ENCODE measurements at regions not wholly inside any gene's neighbourhood (a gene's known extent, or its start where the extent isn't known, plus 50 kb on each side); places are given as distances from the start of the nearest gene placed in this dataset.

GRCh38 chr2:239544918-239545465 lies 144.2 kb upstream of the HDAC4 start:
- no peaks in the 10 kb centered on the region for H4K20me1 ChIP-seq (replicated peaks; ENCODE audit: control insufficient read depth, extremely low read depth, insufficient read depth, low read length)
- no peak overlapping the region for H3K4me2 ChIP-seq (ENCODE audit: insufficient read depth, low read length)
- dilution Hi-C loops (cut with MboI; ENCODE audit: extremely low pct_ligation_motif_present, low sequenced_read_pairs) = no loop called here
- no peaks in the 10 kb centered on the region for H3K4me1 ChIP-seq (ENCODE audit: control insufficient read depth, extremely low read depth, insufficient read depth, low read length)
- H3K9me3 ChIP-seq (replicated peaks; ENCODE audit: control insufficient read depth, insufficient read depth, low read length) = peaks cover 2% of the 10 kb centered on the region
- H3K4me3 ChIP-seq (replicated peaks in 1 of 3; ENCODE audit: insufficient read depth in 1 of 3, low read depth in 1 of 3, low read length in 3 of 3) = no peak overlapping the region
- no peak for TF ChIP-seq JUN (IDR thresholded peaks at IDR 0.05; ENCODE audit: borderline replicate concordance, insufficient read depth, insufficient read length, low read depth)
- no peak overlapping the region for H2AFZ ChIP-seq (ENCODE audit: low read depth, low read length)
- intact Hi-C loops (cut with micrococcal nuclease) = no loop called here
- ChIA-PET CTCF (no interaction called here), POLR2A (no interaction called here)
- H3K36me3 ChIP-seq (ENCODE audit: control insufficient read depth in 2 of 2, extremely low read depth in 1 of 2, insufficient read depth in 2 of 2, low read length in 2 of 2) = no peaks in the 10 kb centered on the region
- BruUV-seq (replicated peaks) = no TSS peak
- H3K9ac ChIP-seq (replicated peaks; ENCODE audit: extremely low read depth, insufficient read depth, low read length) = no peak overlapping the region
- no peaks in the 10 kb centered on the region for H3K9me1 ChIP-seq (replicated peaks; ENCODE audit: control insufficient read depth, extremely low read depth, insufficient read depth, low read length)
- no peak for DNase-seq (ENCODE audit: low read depth, low spot score)
- H3K27me3 ChIP-seq (ENCODE audit: control insufficient read depth in 2 of 2, insufficient read depth in 2 of 2, low read length in 2 of 2) = no peaks in the 10 kb centered on the region
- no peaks in the 10 kb centered on the region for H3K79me2 ChIP-seq (ENCODE audit: control insufficient read depth, insufficient read depth, low read length)
- no peak for FAIRE-seq
- H3K27ac ChIP-seq (ENCODE audit: insufficient read depth, low read depth, low read length) = no peak overlapping the region

GRCh38 chr2:239544143-239544917 lies 143.5 kb upstream of the HDAC4 start:
- no peak for DNase-seq (ENCODE audit: low read depth, low spot score)
- H3K9ac ChIP-seq (replicated peaks; ENCODE audit: extremely low read depth, insufficient read depth, low read length) = no peak overlapping the region
- no peak for TF ChIP-seq EZH2 (IDR thresholded peaks at IDR 0.05; ENCODE audit: borderline replicate concordance, low read depth, low read length, severe bottlenecking)
- no peak for TF ChIP-seq POLR2AphosphoS5 (IDR thresholded peaks at IDR 0.05; ENCODE audit: insufficient read depth, low read depth, low read length)
- TF ChIP-seq CTCF (IDR thresholded peaks at IDR 0.05; ENCODE audit: extremely low read depth in 1 of 2, insufficient read depth in 1 of 2, low read depth in 1 of 2, low read length in 2 of 2) = no peak
- TF ChIP-seq GATA2 (IDR thresholded peaks at IDR 0.05; ENCODE audit: insufficient read depth, insufficient read length, low read depth, low read length) = no peak
- TF ChIP-seq POLR2A (IDR thresholded peaks at IDR 0.05; ENCODE audit: low read depth, low read length) = no peak
- TF ChIP-seq MYC (IDR thresholded peaks at IDR 0.05; ENCODE audit: low read depth, low read length) = no peak
- TF ChIP-seq MAX (IDR thresholded peaks at IDR 0.05; ENCODE audit: insufficient read depth, insufficient read length) = no peak
- intact Hi-C loops (cut with micrococcal nuclease) = no loop called here
- H3K27ac ChIP-seq (ENCODE audit: insufficient read depth, low read depth, low read length) = no peak overlapping the region
- H3K79me2 ChIP-seq (ENCODE audit: control insufficient read depth, insufficient read depth, low read length) = no peaks in the 10 kb centered on the region
- POLR2A ChIA-PET = no interaction called here
- H4K20me1 ChIP-seq (replicated peaks; ENCODE audit: control insufficient read depth, extremely low read depth, insufficient read depth, low read length) = no peaks in the 10 kb centered on the region
- no peak for FAIRE-seq
- BruUV-seq (replicated peaks) = no TSS peak
- CTCF ChIA-PET = no interaction called here
- peaks cover 2% of the 10 kb centered on the region for H3K9me3 ChIP-seq (replicated peaks; ENCODE audit: control insufficient read depth, insufficient read depth, low read length)
- H2AFZ ChIP-seq (ENCODE audit: low read depth, low read length) = no peak overlapping the region
- H3K4me1 ChIP-seq (ENCODE audit: control insufficient read depth, extremely low read depth, insufficient read depth, low read length) = no peaks in the 10 kb centered on the region
- H3K4me2 ChIP-seq (ENCODE audit: insufficient read depth, low read length) = no peak overlapping the region
- no peaks in the 10 kb centered on the region for H3K36me3 ChIP-seq (ENCODE audit: control insufficient read depth in 2 of 2, extremely low read depth in 1 of 2, insufficient read depth in 2 of 2, low read length in 2 of 2)
- no peak overlapping the region for H3K4me3 ChIP-seq (replicated peaks in 1 of 3; ENCODE audit: insufficient read depth in 1 of 3, low read depth in 1 of 3, low read length in 3 of 3)
- no peaks in the 10 kb centered on the region for H3K27me3 ChIP-seq (ENCODE audit: control insufficient read depth in 2 of 2, insufficient read depth in 2 of 2, low read length in 2 of 2)
- dilution Hi-C loops (cut with MboI; ENCODE audit: extremely low pct_ligation_motif_present, low sequenced_read_pairs) = no loop called here
- no peaks in the 10 kb centered on the region for H3K9me1 ChIP-seq (replicated peaks; ENCODE audit: control insufficient read depth, extremely low read depth, insufficient read depth, low read length)
